GM12892 (cell line): ENCODE measurements at regions not wholly inside any gene's neighbourhood (a gene's known extent, or its start where the extent isn't known, plus 50 kb on each side); places are given as distances from the start of the nearest gene placed in this dataset.

ENCODE experiments used
- DNase-seq: peaks from one replicate; pipeline ENCODE4 v3.0.0; 2011; ENCODE audit not compliant: insufficient read length
- FAIRE-seq: peaks from 2 replicates; lab custom pipeline; 2011; peaks lifted over from hg19 to GRCh38; lab: Jason Lieb, UNC
- POLR2A ChIP-seq: IDR thresholded peaks from 2 replicates; pipeline ENCODE4 v1.6.1; 2011; ENCODE audit warnings: low read depth, low read length, control low read depth
- POLR2AphosphoS5 ChIP-seq: IDR thresholded peaks from 2 replicates; pipeline ENCODE4 v1.6.1; 2011; ENCODE audit warnings: low read depth, low read length, control low read depth
- TAF1 ChIP-seq: IDR thresholded peaks from 2 replicates; pipeline ENCODE4 v1.6.1; 2011; ENCODE audit warnings: low read depth, mild to moderate bottlenecking, control low read depth, low read length, borderline replicate concordance

GRCh38 chr16:66287926-66288325, 78.6 kb upstream of the CDH5 start:
- no peak for FAIRE-seq

GRCh38 chr16:66287416-66287815, 79.1 kb upstream of the CDH5 start:
- no peak for TF ChIP-seq TAF1
- no peak for TF ChIP-seq POLR2AphosphoS5
- no peak for TF ChIP-seq POLR2A
- FAIRE-seq, result no peak

More at GRCh38 chr16:66287926-66288325, 78.6 kb upstream of the CDH5 start:
- TF ChIP-seq POLR2AphosphoS5 (no peak), POLR2A (no peak), TAF1 (no peak)
- no peak for DNase-seq

GRCh38 chr16:66286527-66286926, 80.0 kb upstream of the CDH5 start:
- no peak for DNase-seq
- no peak for FAIRE-seq
- TF ChIP-seq POLR2A, result no peak

More at GRCh38 chr16:66287416-66287815, 79.1 kb upstream of the CDH5 start:
- no peak for DNase-seq

- no peak for FAIRE-seq
- no peak for DNase-seq
- TF ChIP-seq POLR2A (no peak), TAF1 (no peak), POLR2AphosphoS5 (no peak)
These were observed 87.8 kb upstream of the CDH5 start for GRCh38 chr16:66278604-66279262.

- TF ChIP-seq TAF1, result no peak
- TF ChIP-seq POLR2A, result no peak
- no peak for TF ChIP-seq POLR2AphosphoS5
- no peak for FAIRE-seq
These were observed 88.4 kb upstream of the CDH5 start for GRCh38 chr16:66278111-66278531.

GRCh38 chr16:66277311-66278070, 89.0 kb upstream of the CDH5 start:
- DNase-seq (no peak), FAIRE-seq (no peak)
- TF ChIP-seq POLR2AphosphoS5 (no peak), POLR2A (no peak)

More at GRCh38 chr16:66278111-66278531, 88.4 kb upstream of the CDH5 start:
- DNase-seq, result no peak

- FAIRE-seq (no peak), DNase-seq (no peak)
- TF ChIP-seq POLR2AphosphoS5, result no peak
- TF ChIP-seq POLR2A, result no peak
- no peak for TF ChIP-seq TAF1
These were observed 90.6 kb upstream of the CDH5 start for GRCh38 chr16:66275775-66276428.

GRCh38 chr16:66274335-66275110, 92.0 kb upstream of the CDH5 start:
- FAIRE-seq (peak; percentile 50), DNase-seq (no peak)
- no peak for TF ChIP-seq POLR2AphosphoS5
- no peak for TF ChIP-seq POLR2A
- no peak for TF ChIP-seq TAF1

GRCh38 chr16:66273644-66274334, 92.7 kb upstream of the CDH5 start:
- TF ChIP-seq POLR2AphosphoS5 (no peak), TAF1 (no peak), POLR2A (no peak)
- no peak for FAIRE-seq
- DNase-seq, result no peak

GRCh38 chr16:66273053-66273452, 93.4 kb upstream of the CDH5 start:
- DNase-seq (no peak), FAIRE-seq (no peak)
- TF ChIP-seq POLR2A (no peak), POLR2AphosphoS5 (no peak), TAF1 (no peak)
